Retinal pigment epithelial cell (primary cell): ENCODE measurements at regions not wholly inside any gene's neighbourhood (a gene's known extent, or its start where the extent isn't known, plus 50 kb on each side); places are given as distances from the start of the nearest gene placed in this dataset.

Source experiments
- DNase-seq: peaks from one replicate; pipeline ENCODE4 v3.0.0-alpha.2; 2010; ENCODE audit warnings: low read depth
- H3K4me3 ChIP-seq: 2 replicates; pipeline ENCODE4 v1.5.1; 2011; ENCODE audit warnings: mild to moderate bottlenecking, low read length, control low read depth, moderate library complexity
- TF ChIP-seq, protein P1 (sequence below): conservative IDR thresholded peaks from 2 replicates; pipeline ENCODE4 v1.5.1; 2011; ENCODE audit warnings: low read depth, low read length, control low read depth, inconsistent platforms

DNA sequence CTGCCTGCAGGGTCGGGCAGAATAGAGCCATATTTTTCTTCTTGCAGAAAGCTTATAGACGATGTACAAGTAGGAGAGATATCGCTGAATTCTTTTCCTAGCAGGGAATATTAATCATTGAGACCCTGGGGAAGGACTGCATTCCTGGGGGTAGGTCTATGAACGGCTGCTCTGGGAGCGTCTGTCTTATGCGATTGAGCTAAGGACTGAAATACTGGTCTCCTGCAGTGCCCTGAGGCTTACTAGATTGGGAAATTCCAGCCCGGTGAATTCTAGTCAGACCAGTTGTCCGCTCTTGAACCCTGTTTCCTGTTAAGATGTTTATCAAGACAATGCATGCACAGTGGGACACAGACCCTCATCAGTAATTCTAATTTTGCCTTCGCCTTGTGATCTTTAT lies 59.8 kb upstream of the UBAC2 start:
- TF ChIP-seq, protein P1, sequence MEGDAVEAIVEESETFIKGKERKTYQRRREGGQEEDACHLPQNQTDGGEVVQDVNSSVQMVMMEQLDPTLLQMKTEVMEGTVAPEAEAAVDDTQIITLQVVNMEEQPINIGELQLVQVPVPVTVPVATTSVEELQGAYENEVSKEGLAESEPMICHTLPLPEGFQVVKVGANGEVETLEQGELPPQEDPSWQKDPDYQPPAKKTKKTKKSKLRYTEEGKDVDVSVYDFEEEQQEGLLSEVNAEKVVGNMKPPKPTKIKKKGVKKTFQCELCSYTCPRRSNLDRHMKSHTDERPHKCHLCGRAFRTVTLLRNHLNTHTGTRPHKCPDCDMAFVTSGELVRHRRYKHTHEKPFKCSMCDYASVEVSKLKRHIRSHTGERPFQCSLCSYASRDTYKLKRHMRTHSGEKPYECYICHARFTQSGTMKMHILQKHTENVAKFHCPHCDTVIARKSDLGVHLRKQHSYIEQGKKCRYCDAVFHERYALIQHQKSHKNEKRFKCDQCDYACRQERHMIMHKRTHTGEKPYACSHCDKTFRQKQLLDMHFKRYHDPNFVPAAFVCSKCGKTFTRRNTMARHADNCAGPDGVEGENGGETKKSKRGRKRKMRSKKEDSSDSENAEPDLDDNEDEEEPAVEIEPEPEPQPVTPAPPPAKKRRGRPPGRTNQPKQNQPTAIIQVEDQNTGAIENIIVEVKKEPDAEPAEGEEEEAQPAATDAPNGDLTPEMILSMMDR: no peak
- DNase-seq: no peak
- H3K4me3 ChIP-seq: no peak overlapping the region

DNA sequence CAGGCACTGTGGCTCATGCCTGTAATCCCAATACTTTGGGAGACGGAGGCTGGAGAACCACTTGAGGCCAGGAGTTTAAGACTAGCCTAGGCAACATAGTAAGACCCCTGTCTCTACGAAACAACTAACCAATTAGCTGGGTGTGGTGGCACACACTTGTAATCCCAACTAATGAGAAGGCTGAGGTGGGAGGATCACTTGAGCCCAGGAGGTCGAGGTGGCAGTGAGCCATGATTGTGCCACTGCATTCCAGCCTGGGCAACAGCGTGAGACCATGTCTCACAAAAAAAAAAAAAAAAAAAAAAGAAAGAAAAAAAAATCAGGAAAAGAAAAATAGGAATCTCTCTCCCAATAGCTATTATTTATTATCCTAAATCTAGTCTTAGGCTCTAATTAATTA lies 56.8 kb upstream of the UBAC2 start:
- H3K4me3 ChIP-seq: no peak overlapping the region
- DNase-seq: no peak
- TF ChIP-seq, protein P1: no peak

DNA sequence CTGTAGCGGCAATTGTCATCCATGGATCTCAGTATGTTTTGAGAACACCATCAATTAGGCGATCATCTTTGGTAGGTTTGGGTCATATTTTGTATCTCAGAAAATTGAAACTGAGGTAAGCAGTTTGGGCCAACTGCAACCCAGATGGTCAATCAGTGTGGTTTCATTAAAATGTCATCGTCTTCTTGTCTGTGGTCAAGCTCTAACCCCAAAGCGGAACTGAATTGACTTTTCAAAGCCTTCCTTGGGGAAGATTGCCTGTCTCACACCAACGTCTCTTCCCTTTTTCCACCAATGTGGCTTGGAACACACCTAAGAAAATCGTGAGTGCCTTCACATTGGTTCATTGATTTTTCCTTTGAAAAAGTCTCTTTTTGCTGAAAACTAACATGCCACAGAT lies 56.3 kb upstream of the UBAC2 start:
- TF ChIP-seq, protein P1: no peak
- no peak overlapping the region for H3K4me3 ChIP-seq
- no peak for DNase-seq

DNA sequence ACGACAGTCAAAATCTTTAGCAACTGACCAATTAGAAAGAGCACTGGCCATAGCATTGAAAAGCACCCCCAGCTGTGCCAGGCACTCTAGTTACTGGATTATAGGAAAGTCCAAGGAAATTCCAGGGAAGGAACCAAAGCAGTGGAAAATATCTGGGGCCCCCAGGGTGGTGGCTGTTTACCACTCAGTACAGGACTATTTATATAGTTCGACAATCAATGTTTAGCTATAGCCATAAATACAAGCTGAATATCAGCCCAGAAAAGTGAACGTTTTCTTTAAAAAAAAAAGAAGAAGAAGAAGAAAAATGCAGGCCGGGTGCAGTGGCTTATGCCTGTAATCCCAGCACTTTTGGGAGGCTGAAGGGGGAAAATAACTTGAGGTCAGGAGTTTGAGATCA lies 55.2 kb upstream of the UBAC2 start:
- TF ChIP-seq, protein P1: no peak
- H3K4me3 ChIP-seq: no peak overlapping the region
- no peak for DNase-seq

DNA sequence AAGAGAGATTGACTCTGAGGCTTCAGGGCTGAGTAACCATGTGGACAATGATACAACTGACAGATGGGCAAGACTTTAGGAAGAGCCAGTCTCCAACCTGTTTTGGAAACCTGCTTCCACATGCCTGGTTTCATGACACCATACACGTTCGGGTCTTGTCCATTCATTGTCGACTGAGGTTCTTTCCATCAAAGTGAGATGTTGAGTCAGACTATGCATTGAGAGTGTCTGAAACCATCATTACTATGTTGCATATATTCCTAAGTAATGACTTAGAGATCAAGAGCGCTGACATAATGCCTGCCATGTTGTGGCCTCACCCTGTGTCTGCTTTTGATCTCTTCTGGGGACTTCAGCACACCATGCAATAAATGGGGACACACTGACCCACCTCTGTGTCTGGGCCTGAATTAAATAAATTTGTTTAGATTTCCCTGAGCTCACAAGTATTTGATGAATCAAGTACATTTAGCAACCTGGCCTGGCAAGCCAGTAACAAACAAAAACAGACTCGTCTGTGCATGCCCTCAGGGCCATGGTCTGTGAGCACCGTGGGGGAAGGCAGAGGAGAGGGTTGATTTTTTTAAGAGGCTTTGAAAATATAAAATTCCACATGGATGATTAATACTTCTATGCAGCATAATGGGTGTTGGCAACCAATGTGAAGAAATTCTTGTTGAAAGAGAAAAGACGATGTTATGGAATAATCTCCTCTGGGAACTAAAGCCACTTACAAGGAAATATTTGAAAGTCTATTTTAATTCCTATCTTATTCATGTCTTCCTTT lies 49.9 kb upstream of the UBAC2 start:
- peak; percentile 66 for DNase-seq
- no peak overlapping the region for H3K4me3 ChIP-seq
- TF ChIP-seq, protein P1: no peak
